NT2/D1 (cell line): ENCODE measurements at regions not wholly inside any gene's neighbourhood (a gene's known extent, or its start where the extent isn't known, plus 50 kb on each side); places are given as distances from the start of the nearest gene placed in this dataset.
"Not testable (repeated sequence)": the region's sequence is repeated elsewhere in the genome, so short reads cannot be mapped to it uniquely, and the experiment has no call there.

ENCODE experiments used
- SUZ12 ChIP-seq: IDR thresholded peaks from 2 replicates; pipeline ENCODE4 v1.6.1; 2011; ENCODE audit not compliant: insufficient read length, insufficient read depth; ENCODE audit errors: extremely low read depth
- ZNF274 ChIP-seq: IDR thresholded peaks from 2 replicates; pipeline ENCODE4 v1.6.1; 2011; ENCODE audit warnings: mild to moderate bottlenecking, low read depth, low read length

DNA sequence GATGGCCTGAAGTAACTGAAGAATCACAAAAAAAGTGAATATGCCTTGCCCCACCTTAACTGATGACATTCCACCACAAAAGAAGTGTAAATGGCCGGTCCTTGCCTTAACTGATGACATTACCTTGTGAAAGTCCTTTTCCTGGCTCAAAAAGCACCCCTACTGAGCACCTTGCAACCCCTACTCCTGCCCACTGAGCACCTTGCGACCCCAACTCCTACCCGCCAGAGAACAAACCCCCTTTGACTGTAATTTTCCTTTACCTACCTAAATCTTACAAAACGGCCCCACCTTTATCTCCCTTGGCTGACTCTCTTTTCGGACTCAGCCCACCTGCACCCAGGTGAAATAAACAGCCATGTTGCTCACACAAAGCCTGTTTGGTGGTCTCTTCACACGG is 92.9 kb upstream of the CCDC180 start:
- not testable (repeated sequence) for TF ChIP-seq ZNF274, SUZ12
